ENCODE measurements at regions not wholly inside any gene's neighbourhood (a gene's known extent, or its start where the extent isn't known, plus 50 kb on each side); places are given as distances from the start of the nearest gene placed in this dataset.

GRCh38 chr3:147989344-147989743 is 580.2 kb downstream of the ZIC1 start:
- ATAC-seq, result no peak
- in situ Hi-C loops (cut with MboI; ENCODE audit: low sequenced_read_pairs in 4 of 4) (no loop called here), intact Hi-C loops (cut with DNase I; ENCODE audit: low total_unique reads) (no loop called here)
- Histone ChIP-seq H3K4me3 (no peak overlapping the region), H3K36me3 (no peaks in the 10 kb centered on the region), H3K4me1 (no peaks in the 10 kb centered on the region), H3K27me3 (no peaks in the 10 kb centered on the region), H3K9me3 (no peaks in the 10 kb centered on the region), H3K27ac (no peak overlapping the region)
- no peak for TF ChIP-seq POLR2A (IDR thresholded peaks at IDR 0.05)
- no peak for TF ChIP-seq CTCF (IDR thresholded peaks at IDR 0.05 in 4 of 5, conservative IDR thresholded peaks at IDR 0.05 in 1 of 5)
- DNase-seq, result no peak

- Histone ChIP-seq H3K4me1 (no peaks in the 10 kb centered on the region), H3K27ac (no peak overlapping the region), H3K4me3 (no peak overlapping the region), H3K9me3 (no peaks in the 10 kb centered on the region), H3K36me3 (no peaks in the 10 kb centered on the region), H3K27me3 (no peaks in the 10 kb centered on the region)
- ATAC-seq (no peak), DNase-seq (no peak)
- TF ChIP-seq POLR2A (IDR thresholded peaks at IDR 0.05) (no peak), CTCF (IDR thresholded peaks at IDR 0.05 in 4 of 5, conservative IDR thresholded peaks at IDR 0.05 in 1 of 5) (no peak)
- intact Hi-C loops (cut with DNase I; ENCODE audit: low total_unique reads) (no loop called here), in situ Hi-C loops (cut with MboI; ENCODE audit: low sequenced_read_pairs in 4 of 4) (no loop called here)
Observed at GRCh38 chr3:148002705-148003205, 593.6 kb downstream of the ZIC1 start.

- H3K27me3 ChIP-seq, result no peaks in the 10 kb centered on the region
- H3K27ac ChIP-seq, result no peak overlapping the region
- H3K36me3 ChIP-seq, result no peaks in the 10 kb centered on the region
- H3K4me3 ChIP-seq, result no peak overlapping the region
- ATAC-seq (no peak), DNase-seq (no peak)
- no peaks in the 10 kb centered on the region for H3K4me1 ChIP-seq
- H3K9me3 ChIP-seq, result no peaks in the 10 kb centered on the region
- intact Hi-C loops (cut with DNase I; ENCODE audit: low total_unique reads), result no loop called here
- in situ Hi-C loops (cut with MboI; ENCODE audit: low sequenced_read_pairs in 4 of 4), result no loop called here
- TF ChIP-seq POLR2A (IDR thresholded peaks at IDR 0.05) (no peak), CTCF (IDR thresholded peaks at IDR 0.05 in 4 of 5, conservative IDR thresholded peaks at IDR 0.05 in 1 of 5) (no peak)
Observed at GRCh38 chr3:148004331-148004730, 595.2 kb downstream of the ZIC1 start.

- intact Hi-C loops (cut with DNase I; ENCODE audit: low total_unique reads) (no loop called here), in situ Hi-C loops (cut with MboI; ENCODE audit: low sequenced_read_pairs in 4 of 4) (no loop called here)
- TF ChIP-seq CTCF (IDR thresholded peaks at IDR 0.05 in 4 of 5, conservative IDR thresholded peaks at IDR 0.05 in 1 of 5) (no peak), POLR2A (IDR thresholded peaks at IDR 0.05) (no peak)
Observed at GRCh38 chr3:148005456-148005855, 596.3 kb downstream of the ZIC1 start.

GRCh38 chr3:148006508-148006907 is 597.3 kb downstream of the ZIC1 start:
- ATAC-seq, result no peak
- in situ Hi-C loops (cut with MboI; ENCODE audit: low sequenced_read_pairs in 4 of 4) (no loop called here), intact Hi-C loops (cut with DNase I; ENCODE audit: low total_unique reads) (no loop called here)

More at GRCh38 chr3:148005456-148005855, 596.3 kb downstream of the ZIC1 start:
- Histone ChIP-seq H3K27me3 (no peaks in the 10 kb centered on the region), H3K27ac (no peak overlapping the region), H3K9me3 (no peaks in the 10 kb centered on the region), H3K4me3 (no peak overlapping the region), H3K36me3 (no peaks in the 10 kb centered on the region), H3K4me1 (no peaks in the 10 kb centered on the region)
- no peak for DNase-seq
- ATAC-seq, result no peak

More at GRCh38 chr3:148006508-148006907, 597.3 kb downstream of the ZIC1 start:
- no peak for DNase-seq
- Histone ChIP-seq H3K4me1 (no peaks in the 10 kb centered on the region), H3K36me3 (no peaks in the 10 kb centered on the region), H3K4me3 (no peak overlapping the region), H3K9me3 (no peaks in the 10 kb centered on the region), H3K27ac (no peak overlapping the region), H3K27me3 (no peaks in the 10 kb centered on the region)
- no peak for TF ChIP-seq POLR2A (IDR thresholded peaks at IDR 0.05)
- no peak for TF ChIP-seq CTCF (IDR thresholded peaks at IDR 0.05 in 4 of 5, conservative IDR thresholded peaks at IDR 0.05 in 1 of 5)
